ENCODE measurements at regions not wholly inside any gene's neighbourhood (a gene's known extent, or its start where the extent isn't known, plus 50 kb on each side); places are given as distances from the start of the nearest gene placed in this dataset.

GRCh38 chr4:145351162-145351561, 130.5 kb upstream of the SMAD1 start:
- H3K4me3 ChIP-seq (ENCODE audit: low read depth, low read length): no peak overlapping the region
- no peak overlapping the region for H3K27ac ChIP-seq
- no peaks in the 10 kb centered on the region for H3K27me3 ChIP-seq (ENCODE audit: control insufficient read depth, insufficient read depth, low read length)
- no peaks in the 10 kb centered on the region for H3K79me2 ChIP-seq
- no peaks in the 10 kb centered on the region for H3K9me3 ChIP-seq (ENCODE audit: control insufficient read depth, low read length)
- H3K4me1 ChIP-seq: no peaks in the 10 kb centered on the region
- TF ChIP-seq CTCF (IDR thresholded peaks at IDR 0.05): no peak
- H3K9ac ChIP-seq: no peak overlapping the region
- H2AFZ ChIP-seq: no peak overlapping the region
- no peak overlapping the region for H3K4me2 ChIP-seq (ENCODE audit: low read length)
- no peaks in the 10 kb centered on the region for H3K36me3 ChIP-seq (ENCODE audit: control insufficient read depth, insufficient read depth, low read length)

- Histone ChIP-seq H3K4me3 (ENCODE audit: low read depth, low read length) (no peak overlapping the region), H3K27me3 (ENCODE audit: control insufficient read depth, insufficient read depth, low read length) (no peaks in the 10 kb centered on the region), H3K27ac (no peak overlapping the region), H3K36me3 (ENCODE audit: control insufficient read depth, insufficient read depth, low read length) (no peaks in the 10 kb centered on the region), H3K79me2 (no peaks in the 10 kb centered on the region), H3K9ac (no peak overlapping the region), H3K4me1 (no peaks in the 10 kb centered on the region), H3K9me3 (ENCODE audit: control insufficient read depth, low read length) (no peaks in the 10 kb centered on the region), H2AFZ (no peak overlapping the region), H3K4me2 (ENCODE audit: low read length) (no peak overlapping the region)
- TF ChIP-seq CTCF (IDR thresholded peaks at IDR 0.05): no peak
These were observed 133.4 kb upstream of the SMAD1 start for GRCh38 chr4:145348291-145348690.

- Histone ChIP-seq H3K79me2 (no peaks in the 10 kb centered on the region), H3K4me3 (ENCODE audit: low read depth, low read length) (no peak overlapping the region), H3K36me3 (ENCODE audit: control insufficient read depth, insufficient read depth, low read length) (no peaks in the 10 kb centered on the region), H3K9me3 (ENCODE audit: control insufficient read depth, low read length) (no peaks in the 10 kb centered on the region), H2AFZ (no peak overlapping the region), H3K9ac (no peak overlapping the region), H3K27ac (no peak overlapping the region), H3K4me1 (no peaks in the 10 kb centered on the region), H3K4me2 (ENCODE audit: low read length) (no peak overlapping the region), H3K27me3 (ENCODE audit: control insufficient read depth, insufficient read depth, low read length) (no peaks in the 10 kb centered on the region)
- no peak for TF ChIP-seq CTCF (IDR thresholded peaks at IDR 0.05)
These were observed 134.0 kb upstream of the SMAD1 start for GRCh38 chr4:145347684-145348083.

- H2AFZ ChIP-seq: no peak overlapping the region
- H3K36me3 ChIP-seq (ENCODE audit: control insufficient read depth, insufficient read depth, low read length): no peaks in the 10 kb centered on the region
- H3K9ac ChIP-seq: no peak overlapping the region
- no peaks in the 10 kb centered on the region for H3K27me3 ChIP-seq (ENCODE audit: control insufficient read depth, insufficient read depth, low read length)
- H3K4me3 ChIP-seq (ENCODE audit: low read depth, low read length): no peak overlapping the region
- H3K9me3 ChIP-seq (ENCODE audit: control insufficient read depth, low read length): no peaks in the 10 kb centered on the region
- TF ChIP-seq CTCF (IDR thresholded peaks at IDR 0.05): no peak
- H3K4me2 ChIP-seq (ENCODE audit: low read length): no peak overlapping the region
- H3K27ac ChIP-seq: no peak overlapping the region
- H3K4me1 ChIP-seq: no peaks in the 10 kb centered on the region
- H3K79me2 ChIP-seq: no peaks in the 10 kb centered on the region
These were observed 135.6 kb upstream of the SMAD1 start for GRCh38 chr4:145346081-145346480.

GRCh38 chr4:145345401-145345800, 136.3 kb upstream of the SMAD1 start:
- no peaks in the 10 kb centered on the region for H3K4me1 ChIP-seq
- H3K79me2 ChIP-seq: no peaks in the 10 kb centered on the region
- TF ChIP-seq CTCF (IDR thresholded peaks at IDR 0.05): no peak
- no peak overlapping the region for H3K9ac ChIP-seq
- no peaks in the 10 kb centered on the region for H3K36me3 ChIP-seq (ENCODE audit: control insufficient read depth, insufficient read depth, low read length)
- no peak overlapping the region for H3K4me2 ChIP-seq (ENCODE audit: low read length)
- H3K27ac ChIP-seq: no peak overlapping the region
- H3K4me3 ChIP-seq (ENCODE audit: low read depth, low read length): no peak overlapping the region
- no peaks in the 10 kb centered on the region for H3K27me3 ChIP-seq (ENCODE audit: control insufficient read depth, insufficient read depth, low read length)
- no peak overlapping the region for H2AFZ ChIP-seq
- H3K9me3 ChIP-seq (ENCODE audit: control insufficient read depth, low read length): no peaks in the 10 kb centered on the region
